Neural crest cell (in vitro differentiated cells): ENCODE measurements at regions not wholly inside any gene's neighbourhood (a gene's known extent, or its start where the extent isn't known, plus 50 kb on each side); places are given as distances from the start of the nearest gene placed in this dataset.
"Not testable (repeated sequence)": the region's sequence is repeated elsewhere in the genome, so short reads cannot be mapped to it uniquely, and the experiment has no call there.

ENCODE experiments used
- DNase-seq: peaks from one replicate; pipeline ENCODE4 v3.0.0; 2021; ENCODE audit warnings: low read depth, mixed read lengths, low spot score
- H3K27ac Mint-ChIP-seq: one replicate; pipeline ENCODE4 v1.8.0; 2021; ENCODE audit warnings: mild to moderate bottlenecking, mixed read lengths; ENCODE audit not compliant: unreplicated experiment
- H3K27me3 Mint-ChIP-seq: 2 replicates; pipeline ENCODE4 v1.8.0; 2021; ENCODE audit warnings: low read depth, mild to moderate bottlenecking, mixed read lengths
- H3K36me3 Mint-ChIP-seq: 2 replicates; pipeline ENCODE4 v1.8.0; 2021; ENCODE audit warnings: low read depth, mild to moderate bottlenecking, mixed read lengths
- H3K4me1 Mint-ChIP-seq: 2 replicates; pipeline ENCODE4 v1.8.0; 2021; ENCODE audit warnings: mixed read lengths
- H3K4me3 Mint-ChIP-seq: one replicate; pipeline ENCODE4 v1.8.0; 2021; ENCODE audit warnings: mild to moderate bottlenecking, mixed read lengths
- H3K9me3 Mint-ChIP-seq: 2 replicates; pipeline ENCODE4 v1.8.0; 2021; ENCODE audit warnings: mixed read lengths
- TF ChIP-seq, protein P1 (sequence below): fragments of 200-600 bp; sonication (generic); conservative IDR thresholded peaks from 2 replicates; pipeline ENCODE4 v1.5.0; 2021; ENCODE audit warnings: antibody characterized with exemption, mild to moderate bottlenecking

DNA sequence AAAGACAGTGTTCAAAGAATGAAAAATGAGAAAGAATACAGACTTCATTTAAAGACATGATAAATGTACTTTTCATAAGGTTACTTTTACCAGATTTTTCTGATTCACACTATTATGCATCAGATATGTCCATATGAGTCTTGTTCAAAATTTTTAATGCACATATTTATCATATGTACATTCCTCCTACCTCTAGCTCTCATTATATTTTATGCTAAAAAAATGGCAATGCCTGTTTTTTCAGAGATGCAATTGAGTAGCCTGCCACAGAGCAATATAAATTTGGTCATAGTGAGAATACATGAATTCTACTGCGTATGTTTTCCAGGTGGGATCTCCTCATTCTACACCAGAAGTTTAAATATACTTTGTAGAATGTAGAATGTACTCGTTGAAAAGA is 807.0 kb upstream of the SLITRK6 start:
- H3K4me3 Mint-ChIP-seq, result no peak overlapping the region
- TF ChIP-seq, protein P1, sequence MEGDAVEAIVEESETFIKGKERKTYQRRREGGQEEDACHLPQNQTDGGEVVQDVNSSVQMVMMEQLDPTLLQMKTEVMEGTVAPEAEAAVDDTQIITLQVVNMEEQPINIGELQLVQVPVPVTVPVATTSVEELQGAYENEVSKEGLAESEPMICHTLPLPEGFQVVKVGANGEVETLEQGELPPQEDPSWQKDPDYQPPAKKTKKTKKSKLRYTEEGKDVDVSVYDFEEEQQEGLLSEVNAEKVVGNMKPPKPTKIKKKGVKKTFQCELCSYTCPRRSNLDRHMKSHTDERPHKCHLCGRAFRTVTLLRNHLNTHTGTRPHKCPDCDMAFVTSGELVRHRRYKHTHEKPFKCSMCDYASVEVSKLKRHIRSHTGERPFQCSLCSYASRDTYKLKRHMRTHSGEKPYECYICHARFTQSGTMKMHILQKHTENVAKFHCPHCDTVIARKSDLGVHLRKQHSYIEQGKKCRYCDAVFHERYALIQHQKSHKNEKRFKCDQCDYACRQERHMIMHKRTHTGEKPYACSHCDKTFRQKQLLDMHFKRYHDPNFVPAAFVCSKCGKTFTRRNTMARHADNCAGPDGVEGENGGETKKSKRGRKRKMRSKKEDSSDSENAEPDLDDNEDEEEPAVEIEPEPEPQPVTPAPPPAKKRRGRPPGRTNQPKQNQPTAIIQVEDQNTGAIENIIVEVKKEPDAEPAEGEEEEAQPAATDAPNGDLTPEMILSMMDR, result no peak
- no peaks in the 10 kb centered on the region for H3K27me3 Mint-ChIP-seq
- no peak for DNase-seq
- no peak overlapping the region for H3K27ac Mint-ChIP-seq
- peaks cover 6% of the 10 kb centered on the region for H3K4me1 Mint-ChIP-seq
- H3K36me3 Mint-ChIP-seq, result no peaks in the 10 kb centered on the region
- H3K9me3 Mint-ChIP-seq, result no peaks in the 10 kb centered on the region

GRCh38 chr13:86608701-86609100 is 809.5 kb upstream of the SLITRK6 start:
- Mint-ChIP-seq H3K27me3 (no peaks in the 10 kb centered on the region), H3K9me3 (no peaks in the 10 kb centered on the region), H3K4me3 (no peak overlapping the region), H3K27ac (no peak overlapping the region), H3K36me3 (no peaks in the 10 kb centered on the region), H3K4me1 (no peaks in the 10 kb centered on the region)
- TF ChIP-seq, protein P1, result no peak
- no peak for DNase-seq

DNA sequence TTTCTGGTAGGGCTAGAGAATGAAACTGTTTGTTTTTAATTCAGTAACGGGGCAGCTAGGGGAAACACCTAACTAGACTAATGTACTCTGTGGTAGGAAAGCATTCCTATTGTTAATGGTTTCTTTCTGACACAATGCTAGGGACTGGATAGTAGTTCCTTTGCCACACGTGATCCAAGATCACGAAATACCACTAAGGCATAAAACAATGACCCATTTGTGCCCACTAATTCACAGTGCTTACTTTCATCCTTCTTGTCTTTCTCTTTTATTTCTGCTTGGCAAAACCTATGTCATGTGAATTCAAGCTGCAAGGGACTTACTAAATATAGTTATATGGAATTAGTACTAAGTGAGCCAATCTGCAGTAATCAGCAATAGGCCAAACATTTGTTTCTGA is 834.1 kb upstream of the SLITRK6 start:
- Mint-ChIP-seq H3K9me3 (no peaks in the 10 kb centered on the region), H3K27ac (no peak overlapping the region), H3K27me3 (no peaks in the 10 kb centered on the region)

DNA sequence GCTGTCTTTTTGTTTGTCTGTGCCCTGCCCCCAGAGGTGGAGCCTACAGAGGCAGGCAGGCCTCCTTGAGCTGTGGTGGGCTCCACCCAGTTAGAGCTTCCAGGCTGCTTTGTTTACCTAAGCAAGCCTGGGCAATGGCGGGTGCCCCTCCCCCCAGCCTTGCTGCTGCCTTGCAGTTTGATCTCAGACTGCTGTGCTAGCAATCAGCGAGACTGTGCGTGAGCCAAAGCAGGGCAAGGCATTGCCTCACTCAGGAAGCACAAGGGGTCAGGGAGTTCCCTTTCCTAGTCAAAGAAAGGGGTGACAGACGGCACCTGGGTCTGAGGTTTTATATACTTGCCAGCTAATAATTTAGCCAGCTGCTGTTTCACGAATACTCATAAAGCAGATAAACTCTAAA is 852.0 kb upstream of the SLITRK6 start:
- H3K4me3 Mint-ChIP-seq, H3K27ac Mint-ChIP-seq, H3K4me1 Mint-ChIP-seq, H3K36me3 Mint-ChIP-seq, H3K9me3 Mint-ChIP-seq, H3K27me3 Mint-ChIP-seq: not testable (repeated sequence)
- peak; percentile 1 for DNase-seq

More for the DNA sequence above, 834.1 kb upstream of the SLITRK6 start:
- DNase-seq, result no peak
- H3K36me3 Mint-ChIP-seq, result no peaks in the 10 kb centered on the region
- H3K4me3 Mint-ChIP-seq, result no peak overlapping the region
- TF ChIP-seq, protein P1, result no peak
- no peaks in the 10 kb centered on the region for H3K4me1 Mint-ChIP-seq

DNA sequence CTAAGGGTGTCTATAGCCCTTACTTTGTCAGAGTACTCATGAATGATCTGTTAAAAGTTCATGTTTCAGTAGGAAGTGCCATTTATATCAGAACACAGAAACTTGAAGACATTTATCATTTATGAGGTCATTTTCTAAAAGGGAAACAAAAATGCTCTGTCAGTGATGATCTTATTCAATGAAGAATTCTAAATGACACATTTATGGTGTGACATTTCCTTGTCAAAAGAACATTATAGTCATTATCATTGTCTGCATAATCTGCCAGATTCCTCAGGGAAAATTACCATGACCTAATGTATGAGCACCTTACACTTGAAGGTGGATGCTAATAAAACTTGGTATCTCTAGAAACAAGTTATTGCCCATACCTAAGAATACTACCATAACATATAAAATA is 853.8 kb upstream of the SLITRK6 start:
- H3K36me3 Mint-ChIP-seq, result peaks cover 6% of the 10 kb centered on the region
- TF ChIP-seq, protein P1, result no peak
- H3K27me3 Mint-ChIP-seq, result no peaks in the 10 kb centered on the region
- no peak for DNase-seq
- no peaks in the 10 kb centered on the region for H3K4me1 Mint-ChIP-seq
- no peak overlapping the region for H3K4me3 Mint-ChIP-seq
- H3K9me3 Mint-ChIP-seq, result peaks cover 2% of the 10 kb centered on the region
- H3K27ac Mint-ChIP-seq, result no peak overlapping the region

DNA sequence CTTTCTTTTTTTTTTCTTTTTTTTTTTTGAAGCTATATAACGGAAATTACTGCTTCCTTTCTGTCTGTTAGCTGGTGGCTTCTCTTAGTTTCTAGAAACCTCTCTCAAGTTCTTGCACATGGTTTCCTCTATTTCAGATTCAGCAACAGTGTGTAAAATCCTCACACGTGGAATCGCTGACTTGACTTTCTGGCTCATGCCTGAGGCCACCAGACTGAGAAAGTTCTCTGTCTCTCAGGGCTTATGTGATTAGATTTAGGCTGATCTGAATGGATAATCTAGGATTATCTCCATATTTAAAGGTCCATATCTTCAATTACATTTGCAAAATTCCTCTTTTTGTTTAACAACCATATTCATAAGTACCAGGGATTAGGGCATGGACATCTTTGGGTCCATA is 856.3 kb upstream of the SLITRK6 start:
- no peaks in the 10 kb centered on the region for H3K36me3 Mint-ChIP-seq
- H3K9me3 Mint-ChIP-seq, result no peaks in the 10 kb centered on the region
- H3K27ac Mint-ChIP-seq, result no peak overlapping the region
- TF ChIP-seq, protein P1, result no peak
- no peaks in the 10 kb centered on the region for H3K4me1 Mint-ChIP-seq
- H3K27me3 Mint-ChIP-seq, result no peaks in the 10 kb centered on the region
- no peak overlapping the region for H3K4me3 Mint-ChIP-seq
- no peak for DNase-seq
